ENCODE measurements at regions not wholly inside any gene's neighbourhood (a gene's known extent, or its start where the extent isn't known, plus 50 kb on each side); places are given as distances from the start of the nearest gene placed in this dataset.
"Not testable (repeated sequence)": the region's sequence is repeated elsewhere in the genome, so short reads cannot be mapped to it uniquely, and the experiment has no call there.

GRCh38 chr18:66329716-66330115 lies 274.2 kb downstream of the CDH19 start:
- DNase-seq: no peak
- no peaks in the 10 kb centered on the region for H3K4me1 Mint-ChIP-seq (ENCODE audit: low read depth)
- no peaks in the 10 kb centered on the region for H3K36me3 Mint-ChIP-seq (ENCODE audit: insufficient read depth)
- ATAC-seq: no peak
- no peaks in the 10 kb centered on the region for H3K27me3 Mint-ChIP-seq (ENCODE audit: low read depth)
- H3K9me3 Mint-ChIP-seq: peaks cover 12% of the 10 kb centered on the region
- H3K4me3 Mint-ChIP-seq: no peak overlapping the region

- no peak for ATAC-seq
- Mint-ChIP-seq H3K36me3 (ENCODE audit: insufficient read depth) (no peaks in the 10 kb centered on the region), H3K9me3 (peaks cover 8% of the 10 kb centered on the region), H3K27me3 (ENCODE audit: low read depth) (no peaks in the 10 kb centered on the region), H3K4me3 (no peak overlapping the region), H3K4me1 (ENCODE audit: low read depth) (no peaks in the 10 kb centered on the region)
- no peak for DNase-seq
These were observed 275.5 kb downstream of the CDH19 start for GRCh38 chr18:66328296-66328878.

- Mint-ChIP-seq H3K36me3 (ENCODE audit: insufficient read depth) (no peaks in the 10 kb centered on the region), H3K4me3 (no peak overlapping the region), H3K9me3 (peaks cover 6% of the 10 kb centered on the region), H3K27me3 (ENCODE audit: low read depth) (no peaks in the 10 kb centered on the region), H3K4me1 (ENCODE audit: low read depth) (no peaks in the 10 kb centered on the region)
- DNase-seq: no peak
- ATAC-seq: no peak
These were observed 278.6 kb downstream of the CDH19 start for GRCh38 chr18:66325251-66325650.

- DNase-seq: no peak
- Mint-ChIP-seq H3K4me1 (ENCODE audit: low read depth) (no peaks in the 10 kb centered on the region), H3K36me3 (ENCODE audit: insufficient read depth) (no peaks in the 10 kb centered on the region), H3K4me3 (no peak overlapping the region), H3K27me3 (ENCODE audit: low read depth) (no peaks in the 10 kb centered on the region), H3K9me3 (peaks cover 6% of the 10 kb centered on the region)
- ATAC-seq: no peak
These were observed 279.3 kb downstream of the CDH19 start for GRCh38 chr18:66324616-66325015.

- H3K9me3 Mint-ChIP-seq: peaks cover 3% of the 10 kb centered on the region
- no peaks in the 10 kb centered on the region for H3K36me3 Mint-ChIP-seq (ENCODE audit: insufficient read depth)
- H3K27me3 Mint-ChIP-seq (ENCODE audit: low read depth): no peaks in the 10 kb centered on the region
- no peaks in the 10 kb centered on the region for H3K4me1 Mint-ChIP-seq (ENCODE audit: low read depth)
- DNase-seq (no peak), ATAC-seq (no peak)
- no peak overlapping the region for H3K4me3 Mint-ChIP-seq
These were observed 286.4 kb downstream of the CDH19 start for GRCh38 chr18:66317243-66318090.

- H3K27me3 Mint-ChIP-seq (ENCODE audit: low read depth): no peaks in the 10 kb centered on the region
- ATAC-seq: no peak
- no peak for DNase-seq
- peaks cover 3% of the 10 kb centered on the region for H3K9me3 Mint-ChIP-seq
- no peak overlapping the region for H3K4me3 Mint-ChIP-seq
- no peaks in the 10 kb centered on the region for H3K4me1 Mint-ChIP-seq (ENCODE audit: low read depth)
- no peaks in the 10 kb centered on the region for H3K36me3 Mint-ChIP-seq (ENCODE audit: insufficient read depth)
These were observed 287.2 kb downstream of the CDH19 start for GRCh38 chr18:66316701-66317100.

- Mint-ChIP-seq H3K4me1 (ENCODE audit: low read depth) (no peaks in the 10 kb centered on the region), H3K9me3 (peaks cover 4% of the 10 kb centered on the region), H3K27me3 (ENCODE audit: low read depth) (no peaks in the 10 kb centered on the region), H3K36me3 (ENCODE audit: insufficient read depth) (no peaks in the 10 kb centered on the region), H3K4me3 (no peak overlapping the region)
- DNase-seq (no peak), ATAC-seq (no peak)
These were observed 303.7 kb downstream of the CDH19 start for GRCh38 chr18:66300141-66300540.

GRCh38 chr18:66280470-66280869 lies 323.4 kb downstream of the CDH19 start:
- DNase-seq (no peak), ATAC-seq (no peak)
- H3K27me3 Mint-ChIP-seq (ENCODE audit: low read depth): no peaks in the 10 kb centered on the region
- no peaks in the 10 kb centered on the region for H3K4me1 Mint-ChIP-seq (ENCODE audit: low read depth)
- no peaks in the 10 kb centered on the region for H3K36me3 Mint-ChIP-seq (ENCODE audit: insufficient read depth)
- peaks cover 3% of the 10 kb centered on the region for H3K9me3 Mint-ChIP-seq
- H3K4me3 Mint-ChIP-seq: no peak overlapping the region

- H3K27me3 Mint-ChIP-seq (ENCODE audit: low read depth): no peaks in the 10 kb centered on the region
- peaks cover 21% of the 10 kb centered on the region for H3K9me3 Mint-ChIP-seq
- no peak for DNase-seq
- H3K4me1 Mint-ChIP-seq (ENCODE audit: low read depth): no peaks in the 10 kb centered on the region
- ATAC-seq: no peak
- no peak overlapping the region for H3K4me3 Mint-ChIP-seq
- H3K36me3 Mint-ChIP-seq (ENCODE audit: insufficient read depth): no peaks in the 10 kb centered on the region
These were observed 331.9 kb downstream of the CDH19 start for GRCh38 chr18:66271962-66272361.

- H3K4me1 Mint-ChIP-seq (ENCODE audit: low read depth): no peaks in the 10 kb centered on the region
- H3K36me3 Mint-ChIP-seq (ENCODE audit: insufficient read depth): no peaks in the 10 kb centered on the region
- DNase-seq (no peak), ATAC-seq (no peak)
- H3K4me3 Mint-ChIP-seq: no peak overlapping the region
- H3K27me3 Mint-ChIP-seq (ENCODE audit: low read depth): no peaks in the 10 kb centered on the region
- H3K9me3 Mint-ChIP-seq: peaks cover 18% of the 10 kb centered on the region
These were observed 339.8 kb downstream of the CDH19 start for GRCh38 chr18:66264130-66264529.

GRCh38 chr18:66254121-66254520 lies 349.8 kb downstream of the CDH19 start:
- no peak overlapping the region for H3K4me3 Mint-ChIP-seq
- H3K9me3 Mint-ChIP-seq: peaks cover 21% of the 10 kb centered on the region
- H3K36me3 Mint-ChIP-seq (ENCODE audit: insufficient read depth): no peaks in the 10 kb centered on the region
- H3K27me3 Mint-ChIP-seq (ENCODE audit: low read depth): no peaks in the 10 kb centered on the region
- no peak for DNase-seq
- no peak for ATAC-seq
- no peaks in the 10 kb centered on the region for H3K4me1 Mint-ChIP-seq (ENCODE audit: low read depth)

- peaks cover 21% of the 10 kb centered on the region for H3K9me3 Mint-ChIP-seq
- ATAC-seq (no peak), DNase-seq (no peak)
- H3K4me3 Mint-ChIP-seq: no peak overlapping the region
- no peaks in the 10 kb centered on the region for H3K36me3 Mint-ChIP-seq (ENCODE audit: insufficient read depth)
- H3K4me1 Mint-ChIP-seq (ENCODE audit: low read depth): no peaks in the 10 kb centered on the region
- H3K27me3 Mint-ChIP-seq (ENCODE audit: low read depth): no peaks in the 10 kb centered on the region
These were observed 351.2 kb downstream of the CDH19 start for GRCh38 chr18:66252703-66253102.

GRCh38 chr18:66235206-66235605 lies 368.7 kb downstream of the CDH19 start:
- Mint-ChIP-seq H3K4me1 (ENCODE audit: low read depth) (no peaks in the 10 kb centered on the region), H3K27me3 (ENCODE audit: low read depth) (no peaks in the 10 kb centered on the region), H3K36me3 (ENCODE audit: insufficient read depth) (no peaks in the 10 kb centered on the region), H3K9me3 (peaks cover 11% of the 10 kb centered on the region), H3K4me3 (no peak overlapping the region)
- DNase-seq: no peak
- no peak for ATAC-seq

GRCh38 chr18:66226782-66227181 lies 377.1 kb downstream of the CDH19 start:
- Mint-ChIP-seq H3K4me1 (ENCODE audit: low read depth) (no peaks in the 10 kb centered on the region), H3K4me3 (no peak overlapping the region), H3K9me3 (peaks cover 3% of the 10 kb centered on the region), H3K36me3 (ENCODE audit: insufficient read depth) (no peaks in the 10 kb centered on the region), H3K27me3 (ENCODE audit: low read depth) (no peaks in the 10 kb centered on the region)
- no peak for ATAC-seq
- no peak for DNase-seq

GRCh38 chr18:66223317-66223716 lies 380.6 kb downstream of the CDH19 start:
- DNase-seq; H3K4me1 Mint-ChIP-seq (ENCODE audit: low read depth); H3K9me3 Mint-ChIP-seq; H3K4me3 Mint-ChIP-seq; H3K27me3 Mint-ChIP-seq (ENCODE audit: low read depth); ATAC-seq; H3K36me3 Mint-ChIP-seq (ENCODE audit: insufficient read depth): not testable (repeated sequence)
